ENCODE measurements at regions not wholly inside any gene's neighbourhood (a gene's known extent, or its start where the extent isn't known, plus 50 kb on each side); places are given as distances from the start of the nearest gene placed in this dataset.
"Not testable (repeated sequence)": the region's sequence is repeated elsewhere in the genome, so short reads cannot be mapped to it uniquely, and the experiment has no call there.

DNA sequence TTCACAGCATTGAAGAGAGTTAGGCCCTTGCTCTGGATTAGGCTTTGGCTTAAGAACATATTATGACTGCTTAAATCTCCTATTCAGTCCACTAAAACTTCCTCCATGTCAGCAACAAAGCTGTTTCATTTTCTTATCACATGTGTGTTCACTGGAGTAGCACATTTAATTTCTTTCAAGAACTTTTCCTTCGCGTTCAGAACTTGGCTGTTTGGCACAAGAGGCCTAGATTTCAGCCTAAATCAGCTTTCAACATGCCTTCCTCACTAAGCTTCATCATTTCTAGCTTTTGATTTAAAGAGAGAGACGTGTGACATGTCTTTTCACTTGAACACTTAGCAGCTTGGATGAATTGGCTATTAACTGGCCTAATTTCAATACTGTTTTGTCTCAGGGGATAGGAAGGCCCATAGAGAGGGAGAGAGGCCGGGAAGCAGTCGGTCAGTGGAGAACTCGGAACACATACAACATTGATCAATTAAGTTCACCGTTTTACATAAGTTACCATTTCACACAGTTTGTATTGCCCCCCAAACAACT lies 885.2 kb upstream of the AUTS2 start:
- Histone ChIP-seq H3K27ac (ENCODE audit: low read depth in 1 of 2, low read length in 2 of 2) (no peak overlapping the region), H3K9ac (ENCODE audit: low read depth in 1 of 2, low read length in 2 of 2) (no peak overlapping the region), H3K36me3 (ENCODE audit: control insufficient read depth in 4 of 4, insufficient read depth in 3 of 4, low read depth in 1 of 4, low read length in 3 of 4) (no peaks in the 10 kb centered on the region), H3K27me3 (ENCODE audit: control insufficient read depth in 4 of 4, insufficient read depth in 4 of 4, low read length in 3 of 4) (peaks cover 0 to 4% (median 0%) of the 10 kb centered on the region in 4 donors), H3K4me3 (ENCODE audit: low read depth in 1 of 3, low read length in 3 of 3) (no peak overlapping the region), H3K9me3 (ENCODE audit: control insufficient read depth in 4 of 4, low read length in 3 of 4) (no peaks in the 10 kb centered on the region), H3K4me1 (ENCODE audit: control insufficient read depth in 4 of 4, insufficient read depth in 4 of 4, low read length in 3 of 4) (no peaks in the 10 kb centered on the region)
- no peak for DNase-seq (ENCODE audit: low spot score)
- no peak for TF ChIP-seq TAF1 (conservative IDR thresholded peaks at IDR 0.05)
- no peak for TF ChIP-seq FOXA2 (IDR thresholded peaks at IDR 0.05)
- no peak for TF ChIP-seq FOXA1 (IDR thresholded peaks at IDR 0.05)
- TF ChIP-seq, protein P1, sequence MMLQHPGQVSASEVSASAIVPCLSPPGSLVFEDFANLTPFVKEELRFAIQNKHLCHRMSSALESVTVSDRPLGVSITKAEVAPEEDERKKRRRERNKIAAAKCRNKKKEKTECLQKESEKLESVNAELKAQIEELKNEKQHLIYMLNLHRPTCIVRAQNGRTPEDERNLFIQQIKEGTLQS (IDR thresholded peaks at IDR 0.05), result no peak
- TF ChIP-seq EGR1 (IDR thresholded peaks at IDR 0.05; ENCODE audit: low read depth in 2 of 2), result no peak
- TF ChIP-seq, protein P2, sequence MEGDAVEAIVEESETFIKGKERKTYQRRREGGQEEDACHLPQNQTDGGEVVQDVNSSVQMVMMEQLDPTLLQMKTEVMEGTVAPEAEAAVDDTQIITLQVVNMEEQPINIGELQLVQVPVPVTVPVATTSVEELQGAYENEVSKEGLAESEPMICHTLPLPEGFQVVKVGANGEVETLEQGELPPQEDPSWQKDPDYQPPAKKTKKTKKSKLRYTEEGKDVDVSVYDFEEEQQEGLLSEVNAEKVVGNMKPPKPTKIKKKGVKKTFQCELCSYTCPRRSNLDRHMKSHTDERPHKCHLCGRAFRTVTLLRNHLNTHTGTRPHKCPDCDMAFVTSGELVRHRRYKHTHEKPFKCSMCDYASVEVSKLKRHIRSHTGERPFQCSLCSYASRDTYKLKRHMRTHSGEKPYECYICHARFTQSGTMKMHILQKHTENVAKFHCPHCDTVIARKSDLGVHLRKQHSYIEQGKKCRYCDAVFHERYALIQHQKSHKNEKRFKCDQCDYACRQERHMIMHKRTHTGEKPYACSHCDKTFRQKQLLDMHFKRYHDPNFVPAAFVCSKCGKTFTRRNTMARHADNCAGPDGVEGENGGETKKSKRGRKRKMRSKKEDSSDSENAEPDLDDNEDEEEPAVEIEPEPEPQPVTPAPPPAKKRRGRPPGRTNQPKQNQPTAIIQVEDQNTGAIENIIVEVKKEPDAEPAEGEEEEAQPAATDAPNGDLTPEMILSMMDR (IDR thresholded peaks at IDR 0.05; ENCODE audit: low read depth, low read length, missing input control), result no peak
- TF ChIP-seq YY1 (IDR thresholded peaks at IDR 0.05), result no peak
- TF ChIP-seq RAD21 (IDR thresholded peaks at IDR 0.05), result no peak
- TF ChIP-seq, protein P3, sequence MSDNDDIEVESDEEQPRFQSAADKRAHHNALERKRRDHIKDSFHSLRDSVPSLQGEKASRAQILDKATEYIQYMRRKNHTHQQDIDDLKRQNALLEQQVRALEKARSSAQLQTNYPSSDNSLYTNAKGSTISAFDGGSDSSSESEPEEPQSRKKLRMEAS (IDR thresholded peaks at IDR 0.05), result no peak
- no peak for TF ChIP-seq RXRA (IDR thresholded peaks at IDR 0.05)
- no peak for TF ChIP-seq NR2F2 (IDR thresholded peaks at IDR 0.05)
- no peak for TF ChIP-seq HNF4G (IDR thresholded peaks at IDR 0.05)
- TF ChIP-seq, protein P4, sequence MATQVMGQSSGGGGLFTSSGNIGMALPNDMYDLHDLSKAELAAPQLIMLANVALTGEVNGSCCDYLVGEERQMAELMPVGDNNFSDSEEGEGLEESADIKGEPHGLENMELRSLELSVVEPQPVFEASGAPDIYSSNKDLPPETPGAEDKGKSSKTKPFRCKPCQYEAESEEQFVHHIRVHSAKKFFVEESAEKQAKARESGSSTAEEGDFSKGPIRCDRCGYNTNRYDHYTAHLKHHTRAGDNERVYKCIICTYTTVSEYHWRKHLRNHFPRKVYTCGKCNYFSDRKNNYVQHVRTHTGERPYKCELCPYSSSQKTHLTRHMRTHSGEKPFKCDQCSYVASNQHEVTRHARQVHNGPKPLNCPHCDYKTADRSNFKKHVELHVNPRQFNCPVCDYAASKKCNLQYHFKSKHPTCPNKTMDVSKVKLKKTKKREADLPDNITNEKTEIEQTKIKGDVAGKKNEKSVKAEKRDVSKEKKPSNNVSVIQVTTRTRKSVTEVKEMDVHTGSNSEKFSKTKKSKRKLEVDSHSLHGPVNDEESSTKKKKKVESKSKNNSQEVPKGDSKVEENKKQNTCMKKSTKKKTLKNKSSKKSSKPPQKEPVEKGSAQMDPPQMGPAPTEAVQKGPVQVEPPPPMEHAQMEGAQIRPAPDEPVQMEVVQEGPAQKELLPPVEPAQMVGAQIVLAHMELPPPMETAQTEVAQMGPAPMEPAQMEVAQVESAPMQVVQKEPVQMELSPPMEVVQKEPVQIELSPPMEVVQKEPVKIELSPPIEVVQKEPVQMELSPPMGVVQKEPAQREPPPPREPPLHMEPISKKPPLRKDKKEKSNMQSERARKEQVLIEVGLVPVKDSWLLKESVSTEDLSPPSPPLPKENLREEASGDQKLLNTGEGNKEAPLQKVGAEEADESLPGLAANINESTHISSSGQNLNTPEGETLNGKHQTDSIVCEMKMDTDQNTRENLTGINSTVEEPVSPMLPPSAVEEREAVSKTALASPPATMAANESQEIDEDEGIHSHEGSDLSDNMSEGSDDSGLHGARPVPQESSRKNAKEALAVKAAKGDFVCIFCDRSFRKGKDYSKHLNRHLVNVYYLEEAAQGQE (IDR thresholded peaks at IDR 0.05), result no peak
- 88% methylated on average over 7 of the region's 7 CpGs for WGBS

DNA sequence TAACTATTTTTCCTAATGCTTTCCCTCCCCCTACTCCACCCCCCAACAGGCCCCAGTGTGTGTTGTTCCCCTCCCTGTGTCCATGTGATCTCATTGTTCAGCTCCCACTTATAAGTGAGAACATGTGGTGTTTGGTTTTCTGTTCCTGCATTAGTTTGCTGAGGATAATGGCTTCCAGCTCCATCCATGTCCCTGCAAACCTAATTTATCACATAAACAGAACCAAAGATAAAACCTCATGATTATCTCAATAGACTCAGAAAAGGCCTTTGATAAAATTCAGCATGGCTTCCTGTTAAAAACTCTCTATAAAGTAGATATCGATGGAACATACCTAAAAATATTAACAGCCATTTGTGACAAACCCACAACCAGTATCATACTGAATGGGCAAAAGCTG lies 884.1 kb upstream of the AUTS2 start:
- WGBS, result 80% methylated on average over 1 of the region's 1 CpG
- H3K27ac ChIP-seq (ENCODE audit: low read depth in 1 of 2, low read length in 2 of 2); DNase-seq (ENCODE audit: low spot score); H3K9me3 ChIP-seq (ENCODE audit: control insufficient read depth in 4 of 4, low read length in 3 of 4); H3K27me3 ChIP-seq (ENCODE audit: control insufficient read depth in 4 of 4, insufficient read depth in 4 of 4, low read length in 3 of 4); H3K4me1 ChIP-seq (ENCODE audit: control insufficient read depth in 4 of 4, insufficient read depth in 4 of 4, low read length in 3 of 4); H3K9ac ChIP-seq (ENCODE audit: low read depth in 1 of 2, low read length in 2 of 2); H3K4me3 ChIP-seq (ENCODE audit: low read depth in 1 of 3, low read length in 3 of 3); H3K36me3 ChIP-seq (ENCODE audit: control insufficient read depth in 4 of 4, insufficient read depth in 3 of 4, low read depth in 1 of 4, low read length in 3 of 4): not testable (repeated sequence)

DNA sequence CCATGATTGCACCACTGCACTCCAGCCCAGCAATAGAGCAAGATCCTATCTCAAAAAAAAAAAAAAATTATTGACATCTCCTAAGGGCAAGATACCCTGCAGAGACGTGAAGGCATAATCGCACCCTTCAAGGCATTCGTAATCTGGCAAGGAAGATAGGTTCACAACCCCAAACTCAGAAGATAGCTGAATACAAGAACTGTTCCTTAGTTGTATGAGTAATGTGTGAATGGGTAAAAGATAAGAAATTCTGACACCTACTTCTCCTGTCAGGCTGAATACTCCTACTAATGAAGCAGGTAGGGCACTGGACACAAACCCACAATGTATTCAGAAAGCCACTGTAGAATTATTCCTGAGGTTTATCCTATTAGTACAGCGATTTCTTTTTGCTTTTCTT lies 882.4 kb upstream of the AUTS2 start:
- H3K4me3 ChIP-seq (ENCODE audit: low read depth in 1 of 3, low read length in 3 of 3), result no peak overlapping the region
- no peak overlapping the region for H3K9ac ChIP-seq (ENCODE audit: low read depth in 1 of 2, low read length in 2 of 2)
- peaks cover 0 to 4% (median 0%) of the 10 kb centered on the region in 4 donors for H3K27me3 ChIP-seq (ENCODE audit: control insufficient read depth in 4 of 4, insufficient read depth in 4 of 4, low read length in 3 of 4)
- H3K36me3 ChIP-seq (ENCODE audit: control insufficient read depth in 4 of 4, insufficient read depth in 3 of 4, low read depth in 1 of 4, low read length in 3 of 4), result no peaks in the 10 kb centered on the region
- H3K4me1 ChIP-seq (ENCODE audit: control insufficient read depth in 4 of 4, insufficient read depth in 4 of 4, low read length in 3 of 4), result no peaks in the 10 kb centered on the region
- no peak for DNase-seq (ENCODE audit: low spot score)
- WGBS, result 59% methylated on average over 4 of the region's 4 CpGs
- no peaks in the 10 kb centered on the region for H3K9me3 ChIP-seq (ENCODE audit: control insufficient read depth in 4 of 4, low read length in 3 of 4)
- no peak overlapping the region for H3K27ac ChIP-seq (ENCODE audit: low read depth in 1 of 2, low read length in 2 of 2)
- TF ChIP-seq, protein P4 (IDR thresholded peaks at IDR 0.05), result no peak
- TF ChIP-seq GABPA (IDR thresholded peaks at IDR 0.05 in 1 of 2, conservative IDR thresholded peaks at IDR 0.05 in 1 of 2), result no peak
- no peak for TF ChIP-seq RAD21 (IDR thresholded peaks at IDR 0.05)
- TF ChIP-seq HNF4A (conservative IDR thresholded peaks at IDR 0.05), result no peak
- no peak for TF ChIP-seq FOXA2 (IDR thresholded peaks at IDR 0.05)
- TF ChIP-seq YY1 (IDR thresholded peaks at IDR 0.05), result no peak
- no peak for TF ChIP-seq NR2F2 (IDR thresholded peaks at IDR 0.05)
- no peak for TF ChIP-seq HNF4G (IDR thresholded peaks at IDR 0.05)
- TF ChIP-seq, protein P3 (IDR thresholded peaks at IDR 0.05), result no peak
- no peak for TF ChIP-seq RXRA (IDR thresholded peaks at IDR 0.05)
